OCI-LY3 (cell line): ENCODE measurements at regions not wholly inside any gene's neighbourhood (a gene's known extent, or its start where the extent isn't known, plus 50 kb on each side); places are given as distances from the start of the nearest gene placed in this dataset.

Source experiments
- H2AFZ ChIP-seq: fragments of 200-600, 300-600 bp; shearing (Covaris generic); 2 replicates; pipeline ENCODE4 v1.6.0; 2014; ENCODE audit warnings: antibody characterized with exemption, low read depth, low read length
- H3K27ac ChIP-seq: fragments of 200-600, 300-600 bp; sonication (generic); 2 replicates; pipeline ENCODE4 v1.5.1; 2014; ENCODE audit warnings: mild to moderate bottlenecking, low read length, moderate library complexity, mixed read lengths
- H3K27me3 ChIP-seq: fragments of 200-600, 300-600 bp; sonication (generic); 2 replicates; pipeline ENCODE4 v1.6.1; 2014; ENCODE audit warnings: low read depth, low read length, mixed read lengths
- H3K36me3 ChIP-seq: fragments of 200-600, 300-600 bp; sonication (generic); replicated peaks from 2 replicates; pipeline ENCODE3; 2014; ENCODE audit warnings: low read depth, low read length, mixed read lengths
- H3K4me1 ChIP-seq: fragments of 300-600, 200-600 bp; sonication (generic); 2 replicates; pipeline ENCODE4 v1.6.1; 2014; ENCODE audit warnings: low read length, mixed read lengths
- H3K4me2 ChIP-seq: fragments of 200-600, 300-600 bp; sonication (generic); 2 replicates; pipeline ENCODE4 v1.6.1; 2014; ENCODE audit warnings: low read length, mixed read lengths
- H3K4me3 ChIP-seq: fragments of 300-600, 200-600 bp; sonication (generic); 2 replicates; pipeline ENCODE4 v1.5.1; 2014; ENCODE audit warnings: antibody characterized with exemption, mild to moderate bottlenecking, low read length, moderate library complexity
- H3K79me2 ChIP-seq: fragments of 300-600, 200-600 bp; shearing (Covaris generic); 2 replicates; pipeline ENCODE4 v1.6.1; 2014; ENCODE audit warnings: mild to moderate bottlenecking, low read length, mixed read lengths
- H3K9ac ChIP-seq: fragments of 300-600, 200-600 bp; shearing (Covaris generic); 2 replicates; pipeline ENCODE4 v1.6.0; 2014; ENCODE audit warnings: mild to moderate bottlenecking, low read length, moderate library complexity
- H3K9me3 ChIP-seq: fragments of 200-600, 300-600 bp; shearing (Covaris generic); 2 replicates; pipeline ENCODE4 v1.6.1; 2014; ENCODE audit warnings: low read length, mixed read lengths; ENCODE audit not compliant: insufficient read depth
- H4K20me1 ChIP-seq: fragments of 200-600, 300-600 bp; sonication (generic); 2 replicates; pipeline ENCODE4 v1.6.1; 2016; ENCODE audit warnings: low read length, mixed read lengths; ENCODE audit not compliant: insufficient read depth
- EZH2phosphoT487 ChIP-seq: fragments of 200-600 bp; shearing (Covaris generic); IDR thresholded peaks from 2 replicates; pipeline ENCODE4 v1.6.1; 2018; ENCODE audit warnings: antibody characterized with exemption, mixed run types, low read depth
- TF ChIP-seq, protein P1 (sequence below): fragments of 200-600, 300-600 bp; sonication (generic); IDR thresholded peaks from 2 replicates; pipeline ENCODE4 v1.5.1; 2014; ENCODE audit warnings: antibody characterized with exemption, low read length, low read depth

DNA sequence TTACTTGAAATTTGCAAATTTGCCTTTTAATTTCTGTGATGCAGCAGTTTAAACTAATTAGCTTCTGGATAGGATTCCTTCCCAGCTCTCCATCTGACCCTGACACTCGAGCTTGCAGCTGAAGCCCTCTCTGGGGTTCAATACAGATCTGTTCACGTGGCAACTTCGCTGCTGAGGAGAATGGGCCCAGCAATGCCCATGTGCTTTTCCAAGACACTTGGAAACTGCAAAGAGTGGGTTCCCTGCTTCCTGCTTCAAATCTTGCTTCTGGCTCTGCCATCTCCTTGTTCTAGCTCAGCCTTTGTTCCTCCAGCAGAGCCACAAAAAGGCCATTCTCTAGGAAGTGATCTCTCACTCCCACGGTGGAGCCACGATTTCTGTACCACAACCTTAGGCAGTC is 50.0 kb upstream of the IRX6 start:
- Histone ChIP-seq H3K9me3 (no peaks in the 10 kb centered on the region), H3K4me3 (no peak overlapping the region), H2AFZ (no peak overlapping the region), H3K27me3 (no peaks in the 10 kb centered on the region), H3K36me3 (no peaks in the 10 kb centered on the region), H3K4me2 (no peak overlapping the region), H3K4me1 (no peaks in the 10 kb centered on the region), H4K20me1 (no peaks in the 10 kb centered on the region), H3K79me2 (no peaks in the 10 kb centered on the region), H3K9ac (no peak overlapping the region), H3K27ac (no peak overlapping the region)
- TF ChIP-seq EZH2phosphoT487, result no peak
- TF ChIP-seq, protein P1, sequence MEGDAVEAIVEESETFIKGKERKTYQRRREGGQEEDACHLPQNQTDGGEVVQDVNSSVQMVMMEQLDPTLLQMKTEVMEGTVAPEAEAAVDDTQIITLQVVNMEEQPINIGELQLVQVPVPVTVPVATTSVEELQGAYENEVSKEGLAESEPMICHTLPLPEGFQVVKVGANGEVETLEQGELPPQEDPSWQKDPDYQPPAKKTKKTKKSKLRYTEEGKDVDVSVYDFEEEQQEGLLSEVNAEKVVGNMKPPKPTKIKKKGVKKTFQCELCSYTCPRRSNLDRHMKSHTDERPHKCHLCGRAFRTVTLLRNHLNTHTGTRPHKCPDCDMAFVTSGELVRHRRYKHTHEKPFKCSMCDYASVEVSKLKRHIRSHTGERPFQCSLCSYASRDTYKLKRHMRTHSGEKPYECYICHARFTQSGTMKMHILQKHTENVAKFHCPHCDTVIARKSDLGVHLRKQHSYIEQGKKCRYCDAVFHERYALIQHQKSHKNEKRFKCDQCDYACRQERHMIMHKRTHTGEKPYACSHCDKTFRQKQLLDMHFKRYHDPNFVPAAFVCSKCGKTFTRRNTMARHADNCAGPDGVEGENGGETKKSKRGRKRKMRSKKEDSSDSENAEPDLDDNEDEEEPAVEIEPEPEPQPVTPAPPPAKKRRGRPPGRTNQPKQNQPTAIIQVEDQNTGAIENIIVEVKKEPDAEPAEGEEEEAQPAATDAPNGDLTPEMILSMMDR, result no peak
